Stomach (tissue), 4 donors: ENCODE measurements at regions not wholly inside any gene's neighbourhood (a gene's known extent, or its start where the extent isn't known, plus 50 kb on each side); places are given as distances from the start of the nearest gene placed in this dataset.

Source experiments
- CTCF ChIP-seq, 7 experiments: fragments of 450-650 bp in 4 of 7; fragments of 200-600 bp in 3 of 7; sonication (generic) in 3 of 7; IDR thresholded peaks; one replicate each; pipeline ENCODE4 v1.5.1; 2016 to 2019; ENCODE audit warnings: antibody characterized with exemption in 7 of 7, control low read depth in 2 of 7, mild to moderate bottlenecking in 1 of 7
- EP300 ChIP-seq: sonication (generic); formaldehyde crosslinking; IDR thresholded peaks from one replicate; pipeline ENCODE4 v1.6.1; 2017; ENCODE audit warnings: antibody characterized with exemption
- POLR2A ChIP-seq, 4 donors: fragments of 450-650 bp; IDR thresholded peaks; one replicate each; pipeline ENCODE4 v1.6.1; 2016; ENCODE audit warnings: antibody characterized with exemption in 4 of 4, control low read depth in 2 of 4, mild to moderate bottlenecking in 1 of 4, moderate library complexity in 1 of 4

GRCh38 chr6:48859562-48860123 lies 603.4 kb downstream of the MMUT start:
- TF ChIP-seq EP300 (no peak), CTCF (IDR thresholded peaks at IDR 0.05) (no peak), POLR2A (IDR thresholded peaks at IDR 0.05) (no peak)
